OCI-LY1 (cell line): ENCODE measurements at regions not wholly inside any gene's neighbourhood (a gene's known extent, or its start where the extent isn't known, plus 50 kb on each side); places are given as distances from the start of the nearest gene placed in this dataset.
"Not testable (repeated sequence)": the region's sequence is repeated elsewhere in the genome, so short reads cannot be mapped to it uniquely, and the experiment has no call there.

Experiments used
- H2AFZ ChIP-seq: fragments of 200-600 bp; sonication (generic), shearing (Covaris generic); 2 replicates; pipeline ENCODE4 v1.6.0; 2014; ENCODE audit warnings: antibody characterized with exemption, mild to moderate bottlenecking, low read length
- H3F3A ChIP-seq: fragments of 200-600 bp; sonication (generic), shearing (Covaris generic); 2 replicates; pipeline ENCODE4 v1.6.0; 2014; ENCODE audit warnings: mild to moderate bottlenecking, antibody characterized with exemption, low read length, moderate library complexity; ENCODE audit not compliant: insufficient read depth
- H3K27ac ChIP-seq: fragments of 200-600 bp; sonication (generic); 2 replicates; pipeline ENCODE4 v1.5.1; 2014; ENCODE audit warnings: low read length, mixed run types, mild to moderate bottlenecking, low read depth; ENCODE audit not compliant: poor library complexity, severe bottlenecking
- H3K27me3 ChIP-seq: fragments of 200-600 bp; sonication (generic); 2 replicates; pipeline ENCODE4 v1.6.0; 2014; ENCODE audit warnings: antibody characterized with exemption, mild to moderate bottlenecking, low read length, moderate library complexity; ENCODE audit not compliant: insufficient read depth
- H3K36me3 ChIP-seq: fragments of 200-600 bp; sonication (generic); 2 replicates; pipeline ENCODE4 v1.6.1; 2014; ENCODE audit warnings: mild to moderate bottlenecking, antibody characterized with exemption, low read length, moderate library complexity, mixed read lengths; ENCODE audit not compliant: insufficient read depth
- H3K4me1 ChIP-seq: fragments of 200-600 bp; sonication (generic); 2 replicates; pipeline ENCODE4 v1.5.1; 2014; ENCODE audit warnings: mild to moderate bottlenecking, low read length, moderate library complexity; ENCODE audit not compliant: insufficient read depth, severe bottlenecking
- H3K4me2 ChIP-seq: fragments of 200-600 bp; sonication (generic), shearing (Covaris generic); 2 replicates; pipeline ENCODE4 v1.6.1; 2014; ENCODE audit warnings: low read length
- H3K4me3 ChIP-seq: fragments of 200-600 bp; sonication (generic); 2 replicates; pipeline ENCODE4 v1.5.1; 2014; ENCODE audit warnings: low read length, low read depth, mild to moderate bottlenecking, mixed read lengths; ENCODE audit not compliant: poor library complexity, severe bottlenecking
- H3K79me2 ChIP-seq: fragments of 200-600 bp; shearing (Covaris generic); 2 replicates; pipeline ENCODE4 v1.6.1; 2016; ENCODE audit warnings: mixed run types, low read length, mixed read lengths; ENCODE audit not compliant: insufficient read depth
- H3K9ac ChIP-seq: fragments of 200-600 bp; sonication (generic), shearing (Covaris generic); 2 replicates; pipeline ENCODE4 v1.6.1; 2014; ENCODE audit warnings: mild to moderate bottlenecking, low read length, mixed read lengths
- H3K9me2 ChIP-seq: fragments of 200-600 bp; sonication (generic), shearing (Covaris generic); 2 replicates; pipeline ENCODE4 v1.6.1; 2014; ENCODE audit warnings: low read depth, mild to moderate bottlenecking, low read length, mixed read lengths
- H3K9me3 ChIP-seq: fragments of 200-600 bp; shearing (Covaris generic); 2 replicates; pipeline ENCODE4 v1.6.1; 2014; ENCODE audit warnings: low read length, mixed read lengths
- H4K20me1 ChIP-seq: fragments of 200-600 bp; sonication (generic), shearing (Covaris generic); 2 replicates; pipeline ENCODE4 v1.6.0; 2016; ENCODE audit warnings: mild to moderate bottlenecking, low read length; ENCODE audit not compliant: insufficient read depth

- not testable (repeated sequence) for H3K9me3 ChIP-seq, H2AFZ ChIP-seq, H3K9ac ChIP-seq, H3K4me3 ChIP-seq, H3K4me1 ChIP-seq, H3K79me2 ChIP-seq, H3K36me3 ChIP-seq, H3F3A ChIP-seq, H3K27me3 ChIP-seq, H4K20me1 ChIP-seq, H3K27ac ChIP-seq, H3K9me2 ChIP-seq, H3K4me2 ChIP-seq
Observed at GRCh38 chr17:22044706-22045246, 352.5 kb downstream of the KCNJ18 start.

GRCh38 chr17:22047521-22047920, 355.2 kb downstream of the KCNJ18 start:
- not testable (repeated sequence) for H3K9ac ChIP-seq, H3K9me2 ChIP-seq, H3K27me3 ChIP-seq

DNA sequence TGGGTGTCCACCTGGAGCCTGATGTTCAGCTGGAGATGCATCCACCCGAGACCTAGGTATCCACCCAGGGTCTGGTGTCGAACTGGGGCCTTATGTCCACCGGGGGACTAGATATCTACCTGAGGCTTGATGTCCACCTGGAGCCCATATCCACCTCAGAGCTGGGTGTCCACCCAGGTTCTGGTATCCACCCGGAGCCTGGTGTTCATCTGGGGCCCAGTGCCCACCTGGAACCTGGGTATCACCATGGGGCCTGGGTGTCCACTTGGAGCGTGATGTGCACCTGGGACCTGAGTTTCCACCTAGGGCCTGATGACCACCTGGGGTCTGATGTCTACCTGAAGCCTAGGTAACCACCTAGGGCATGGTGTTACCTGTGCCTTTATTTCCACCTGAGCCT, 355.9 kb downstream of the KCNJ18 start:
- not testable (repeated sequence) for H3K36me3 ChIP-seq

More at GRCh38 chr17:22047521-22047920, 355.2 kb downstream of the KCNJ18 start:
- not testable (repeated sequence) for H3K27ac ChIP-seq, H3K36me3 ChIP-seq, H3F3A ChIP-seq, H3K79me2 ChIP-seq, H4K20me1 ChIP-seq, H3K4me3 ChIP-seq, H3K4me1 ChIP-seq, H3K9me3 ChIP-seq, H2AFZ ChIP-seq, H3K4me2 ChIP-seq

GRCh38 chr17:22050766-22051165, 358.4 kb downstream of the KCNJ18 start:
- not testable (repeated sequence) for H3K4me1 ChIP-seq, H3K36me3 ChIP-seq, H4K20me1 ChIP-seq, H3K9me2 ChIP-seq, H3K79me2 ChIP-seq, H3K4me2 ChIP-seq, H3K9me3 ChIP-seq, H3K9ac ChIP-seq, H3K27me3 ChIP-seq, H3F3A ChIP-seq, H2AFZ ChIP-seq, H3K4me3 ChIP-seq, H3K27ac ChIP-seq

More for the DNA sequence above, 355.9 kb downstream of the KCNJ18 start:
- H3K9me3 ChIP-seq, H3K4me1 ChIP-seq, H3K9me2 ChIP-seq, H3K27me3 ChIP-seq, H3K4me2 ChIP-seq, H3K27ac ChIP-seq, H3K79me2 ChIP-seq, H4K20me1 ChIP-seq, H2AFZ ChIP-seq, H3K9ac ChIP-seq, H3F3A ChIP-seq, H3K4me3 ChIP-seq: not testable (repeated sequence)

GRCh38 chr17:22052715-22053114, 360.4 kb downstream of the KCNJ18 start:
- not testable (repeated sequence) for H3K27ac ChIP-seq

GRCh38 chr17:22056566-22056965, 364.2 kb downstream of the KCNJ18 start:
- H3K27me3 ChIP-seq, H3K36me3 ChIP-seq, H3K9ac ChIP-seq: not testable (repeated sequence)

More at GRCh38 chr17:22052715-22053114, 360.4 kb downstream of the KCNJ18 start:
- H3F3A ChIP-seq, H3K4me2 ChIP-seq, H3K79me2 ChIP-seq, H3K9ac ChIP-seq, H3K4me3 ChIP-seq, H3K27me3 ChIP-seq, H2AFZ ChIP-seq, H3K9me2 ChIP-seq, H4K20me1 ChIP-seq, H3K4me1 ChIP-seq, H3K36me3 ChIP-seq, H3K9me3 ChIP-seq: not testable (repeated sequence)

GRCh38 chr17:22075918-22076317, 383.6 kb downstream of the KCNJ18 start:
- H3K4me1 ChIP-seq = peaks cover 12% of the 10 kb centered on the region
- not testable (repeated sequence) for H3K36me3 ChIP-seq, H2AFZ ChIP-seq, H3K9ac ChIP-seq, H3K9me3 ChIP-seq, H3K27me3 ChIP-seq, H3K4me3 ChIP-seq, H3K27ac ChIP-seq, H3F3A ChIP-seq, H3K4me2 ChIP-seq, H4K20me1 ChIP-seq, H3K79me2 ChIP-seq, H3K9me2 ChIP-seq

More at GRCh38 chr17:22056566-22056965, 364.2 kb downstream of the KCNJ18 start:
- H3K4me1 ChIP-seq, H3F3A ChIP-seq, H2AFZ ChIP-seq, H3K9me2 ChIP-seq, H3K27ac ChIP-seq, H3K79me2 ChIP-seq, H3K9me3 ChIP-seq, H3K4me3 ChIP-seq, H4K20me1 ChIP-seq, H3K4me2 ChIP-seq: not testable (repeated sequence)

- not testable (repeated sequence) for H4K20me1 ChIP-seq, H3K36me3 ChIP-seq, H3F3A ChIP-seq, H3K79me2 ChIP-seq, H2AFZ ChIP-seq, H3K9me2 ChIP-seq, H3K9me3 ChIP-seq, H3K27me3 ChIP-seq
- H3K4me2 ChIP-seq = peak overlapping the region; percentile 32; the same call in 1 of the 2 replicates
- peak overlapping the region; percentile 34 for H3K4me3 ChIP-seq
- peak overlapping the region; percentile 40 for H3K27ac ChIP-seq
- H3K4me1 ChIP-seq = peaks cover 13% of the 10 kb centered on the region
- peak overlapping the region; percentile 34; the same call in 1 of the 2 replicates for H3K9ac ChIP-seq
Observed at GRCh38 chr17:22088589-22088988, 396.3 kb downstream of the KCNJ18 start.
